ENCODE measurements at regions not wholly inside any gene's neighbourhood (a gene's known extent, or its start where the extent isn't known, plus 50 kb on each side); places are given as distances from the start of the nearest gene placed in this dataset.

DNA sequence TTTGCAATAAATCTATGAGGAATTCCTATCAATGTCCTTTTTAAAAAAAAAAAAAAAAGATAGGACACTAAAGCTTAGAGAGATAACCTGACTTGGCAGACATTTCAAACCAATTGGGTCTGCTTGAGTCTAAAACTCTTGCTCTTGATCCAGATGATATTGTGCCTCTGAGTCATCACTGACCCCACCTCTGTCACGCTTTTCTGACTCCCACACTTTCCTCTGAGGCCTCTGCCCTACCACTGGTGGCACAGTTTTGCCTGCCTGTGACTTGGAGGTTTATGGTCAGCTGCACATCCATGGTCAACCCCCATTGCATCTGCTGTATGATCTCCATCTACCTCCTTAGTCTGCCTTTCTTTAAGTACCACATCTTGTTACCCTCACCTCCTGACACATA is 328.7 kb downstream of the SPRY2 start:
- peak; percentile 3 for TF ChIP-seq CTCF (conservative IDR thresholded peaks at IDR 0.05; ENCODE audit: low read depth, low read length)
- peak; percentile 47 for DNase-seq (ENCODE audit: low read depth)
- H3K4me3 ChIP-seq (ENCODE audit: low read depth, low read length), result no peak overlapping the region

- H3K4me3 ChIP-seq (ENCODE audit: low read depth, low read length), result no peak overlapping the region
- no peak for TF ChIP-seq CTCF (conservative IDR thresholded peaks at IDR 0.05; ENCODE audit: low read depth, low read length)
- DNase-seq (ENCODE audit: low read depth), result no peak
Observed at GRCh38 chr13:80011448-80012212, 329.3 kb downstream of the SPRY2 start.

- no peak overlapping the region for H3K4me3 ChIP-seq (ENCODE audit: low read depth, low read length)
- DNase-seq (ENCODE audit: low read depth), result no peak
- no peak for TF ChIP-seq CTCF (conservative IDR thresholded peaks at IDR 0.05; ENCODE audit: low read depth, low read length)
Observed at GRCh38 chr13:80010846-80011245, 330.1 kb downstream of the SPRY2 start.

DNA sequence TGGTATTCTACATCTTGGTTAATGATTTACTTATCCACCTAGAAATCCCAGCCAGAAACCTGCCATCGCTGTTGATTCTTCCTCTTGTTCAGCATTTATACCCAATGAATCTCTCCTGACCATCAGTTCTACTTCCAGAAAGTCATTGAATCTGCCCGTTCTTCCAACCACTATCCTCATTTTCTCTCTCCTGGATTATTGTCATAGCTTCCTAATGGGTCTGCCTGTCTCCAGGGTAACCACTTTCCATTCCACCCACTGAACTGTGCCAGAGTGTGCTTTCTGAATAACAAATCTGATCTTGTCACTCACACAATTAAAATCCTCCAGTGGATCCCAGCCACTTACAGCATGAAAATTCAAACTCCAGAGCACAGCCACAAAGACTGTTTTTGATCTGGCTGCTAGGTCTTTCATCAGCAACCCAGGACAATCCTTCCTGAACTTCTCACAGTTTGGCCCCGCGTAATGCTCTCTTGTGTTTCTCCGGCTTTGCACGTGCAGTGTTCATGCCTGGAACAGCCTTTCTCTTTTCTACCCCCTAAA is 330.6 kb downstream of the SPRY2 start:
- DNase-seq (ENCODE audit: low read depth), result no peak
- no peak overlapping the region for H3K4me3 ChIP-seq (ENCODE audit: low read depth, low read length)
- no peak for TF ChIP-seq CTCF (conservative IDR thresholded peaks at IDR 0.05; ENCODE audit: low read depth, low read length)

DNA sequence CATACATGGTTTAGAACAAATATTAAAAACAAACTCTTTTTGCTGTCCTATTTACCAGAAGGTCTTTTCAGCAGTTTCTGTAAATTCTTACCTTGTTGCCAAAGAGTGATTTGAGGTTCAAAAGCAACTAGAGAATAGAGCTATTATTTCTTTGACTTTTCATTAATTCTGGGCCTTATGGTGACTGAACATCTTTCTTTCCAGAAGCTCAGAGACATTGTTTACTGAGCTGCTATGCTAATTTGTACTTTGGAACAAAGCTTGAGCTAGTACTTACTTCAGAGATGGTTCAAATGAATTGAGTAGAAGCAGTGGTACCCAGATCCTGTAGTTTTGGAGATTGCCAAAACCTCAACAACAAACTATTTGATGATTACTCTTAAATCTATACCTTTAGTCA is 331.2 kb downstream of the SPRY2 start:
- no peak overlapping the region for H3K4me3 ChIP-seq (ENCODE audit: low read depth, low read length)
- DNase-seq (ENCODE audit: low read depth), result no peak
- no peak for TF ChIP-seq CTCF (conservative IDR thresholded peaks at IDR 0.05; ENCODE audit: low read depth, low read length)

- DNase-seq (ENCODE audit: low read depth), result no peak
- no peak overlapping the region for H3K4me3 ChIP-seq (ENCODE audit: low read depth, low read length)
- TF ChIP-seq CTCF (conservative IDR thresholded peaks at IDR 0.05; ENCODE audit: low read depth, low read length), result no peak
Observed at GRCh38 chr13:80006940-80007339, 334.0 kb downstream of the SPRY2 start.

- TF ChIP-seq CTCF (conservative IDR thresholded peaks at IDR 0.05; ENCODE audit: low read depth, low read length), result no peak
- H3K4me3 ChIP-seq (ENCODE audit: low read depth, low read length), result no peak overlapping the region
- no peak for DNase-seq (ENCODE audit: low read depth)
Observed at GRCh38 chr13:80001510-80001842, 339.4 kb downstream of the SPRY2 start.

All from epithelial cell of proximal tubule (primary cell).